Activated CD4-positive, alpha-beta memory T cell treated with anti-CD3 and anti-CD28 coated beads, Interleukin-2, amount 10 ng/mL, durations not matched to agents 7 days and 5 days (primary cell): ENCODE measurements at regions not wholly inside any gene's neighbourhood (a gene's known extent, or its start where the extent isn't known, plus 50 kb on each side); places are given as distances from the start of the nearest gene placed in this dataset.

ENCODE experiments used
- CTCF ChIA-PET: fragments of 350-600 bp; sonication (Branson Sonifier 250); formaldehyde crosslinking; loops from one replicate; lab custom pipeline; 2021; ENCODE audit warnings: antibody characterized with exemption, inconsistent platforms; lab: Charles Lee
- POLR2A ChIA-PET: fragments of 350-600 bp; sonication (Branson Sonifier 250); formaldehyde crosslinking; loops from one replicate; lab custom pipeline; 2021; ENCODE audit warnings: antibody characterized with exemption; lab: Charles Lee
- DNase-seq: peaks from one replicate; pipeline ENCODE4 v3.0.0-alpha.2; 2020
- H3K27ac Mint-ChIP-seq: one replicate; pipeline ENCODE4 v1.8.0; 2021; ENCODE audit warnings: mild to moderate bottlenecking, mixed read lengths
- H3K27me3 Mint-ChIP-seq: one replicate; pipeline ENCODE4 v1.8.0; 2021; ENCODE audit warnings: mixed read lengths
- H3K36me3 Mint-ChIP-seq: one replicate; pipeline ENCODE4 v1.8.0; 2021; ENCODE audit warnings: low read depth, mixed read lengths
- H3K4me1 Mint-ChIP-seq: one replicate; pipeline ENCODE4 v1.8.0; 2021; ENCODE audit warnings: mixed read lengths
- H3K4me3 Mint-ChIP-seq: one replicate; pipeline ENCODE4 v1.8.0; 2021; ENCODE audit warnings: mild to moderate bottlenecking, mixed read lengths
- H3K9me3 Mint-ChIP-seq: one replicate; pipeline ENCODE4 v1.8.0; 2021; ENCODE audit warnings: mixed read lengths

DNA sequence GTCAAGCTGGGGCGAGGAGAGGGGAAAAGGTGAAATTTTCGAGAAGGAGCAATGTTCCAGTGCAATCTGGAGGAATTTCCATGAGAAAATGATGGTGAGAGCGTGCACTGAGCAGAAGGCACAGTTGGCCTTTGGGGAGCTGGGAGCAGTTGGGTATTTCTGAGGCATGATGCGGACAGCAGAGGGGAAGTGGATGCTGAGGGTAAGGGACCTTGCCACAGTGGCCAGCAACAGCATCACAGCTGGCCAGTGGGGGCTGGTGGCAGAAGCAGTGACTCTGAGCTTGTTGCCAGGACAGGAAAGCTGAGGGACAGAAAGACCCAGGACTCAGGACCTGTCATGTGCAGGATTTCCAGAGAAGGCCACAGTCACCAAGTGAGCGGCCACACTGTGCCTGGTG lies 98.9 kb downstream of the LSM3 start:
- no peaks in the 10 kb centered on the region for H3K27me3 Mint-ChIP-seq
- H3K4me1 Mint-ChIP-seq = no peaks in the 10 kb centered on the region
- CTCF ChIA-PET = interaction anchor here (1.4 to 1.8 kb wide), 2 partner anchors 74 to 190 kb away, joined by 3 to 4 read pairs; no protein-coding TSS in a partner anchor
- no peak for DNase-seq
- POLR2A ChIA-PET = no interaction called here
- no peak overlapping the region for H3K27ac Mint-ChIP-seq
- H3K9me3 Mint-ChIP-seq = no peaks in the 10 kb centered on the region
- no peak overlapping the region for H3K4me3 Mint-ChIP-seq
- H3K36me3 Mint-ChIP-seq = no peaks in the 10 kb centered on the region

DNA sequence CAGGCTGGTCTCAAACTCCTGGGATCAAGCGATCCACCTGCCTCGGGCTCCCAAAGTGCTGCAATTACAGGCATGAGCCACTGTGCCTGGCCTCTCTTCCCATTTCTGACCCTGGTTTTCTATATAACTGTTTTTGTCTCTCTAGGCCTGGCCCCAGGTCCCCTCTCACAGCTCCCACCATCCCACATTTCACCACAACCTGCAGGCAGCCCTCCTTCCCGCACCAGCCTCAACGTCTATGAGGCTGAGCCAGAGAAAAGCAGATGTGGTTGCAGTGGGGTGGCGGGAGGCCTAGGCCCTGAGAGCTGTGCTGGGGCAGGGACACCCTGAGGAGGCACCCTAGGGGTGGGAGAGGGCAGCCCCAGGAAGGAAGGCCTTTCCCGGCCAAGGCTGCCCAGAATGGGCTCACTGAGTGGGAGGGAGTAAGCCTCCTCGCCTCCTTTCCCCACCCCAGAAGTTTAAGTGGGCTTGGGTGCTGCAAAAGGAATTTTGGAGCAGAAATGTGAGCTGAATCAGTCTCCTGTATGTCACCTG lies 99.7 kb downstream of the LSM3 start:
- no peaks in the 10 kb centered on the region for H3K4me1 Mint-ChIP-seq
- no peaks in the 10 kb centered on the region for H3K9me3 Mint-ChIP-seq
- H3K27ac Mint-ChIP-seq = no peak overlapping the region
- no peaks in the 10 kb centered on the region for H3K36me3 Mint-ChIP-seq
- H3K27me3 Mint-ChIP-seq = no peaks in the 10 kb centered on the region
- ChIA-PET CTCF (interaction anchor here (1.4 kb wide), 1 partner anchor 189 kb away, joined by 3 read pairs; no protein-coding TSS in a partner anchor), POLR2A (no interaction called here)
- no peak overlapping the region for H3K4me3 Mint-ChIP-seq
- no peak for DNase-seq

DNA sequence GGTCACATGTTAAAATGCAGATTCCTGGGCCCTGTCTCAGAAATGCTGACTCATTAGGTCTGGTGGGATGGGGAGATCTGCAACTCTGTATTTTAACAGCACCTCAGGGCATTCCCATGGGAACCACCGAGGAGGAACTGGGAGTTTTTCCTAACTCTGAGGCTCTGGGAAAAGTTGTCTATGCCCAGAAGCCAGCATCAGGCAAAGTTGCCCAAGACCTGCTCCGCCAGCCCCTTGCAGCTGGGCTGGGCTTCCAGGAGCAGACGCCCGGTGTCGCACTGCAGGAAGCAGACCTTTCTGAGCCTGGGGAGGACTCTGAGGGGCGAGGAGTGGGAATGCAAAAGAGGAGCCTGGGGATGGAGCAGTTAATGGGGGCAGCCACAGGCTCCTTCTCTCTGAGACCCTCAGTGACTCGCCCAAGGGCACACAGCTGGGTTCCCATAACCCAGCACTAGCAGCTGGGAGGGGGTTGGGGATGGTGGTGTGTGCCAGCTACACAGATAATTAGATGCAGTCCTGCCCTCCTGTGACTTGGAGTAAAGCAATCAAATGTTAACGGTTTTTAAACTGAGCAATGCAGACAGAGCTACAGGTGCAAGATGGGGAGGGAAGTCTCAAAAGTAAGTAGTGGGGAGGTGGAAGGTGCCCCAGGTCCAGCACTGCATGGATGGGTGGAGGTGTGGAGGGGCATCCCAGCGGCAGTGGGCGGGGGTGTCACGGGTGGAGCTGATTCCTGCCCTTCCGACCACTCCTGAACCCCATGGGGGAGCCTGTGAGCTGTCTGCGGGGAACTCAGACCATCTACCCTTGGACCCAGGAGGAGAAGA lies 100.4 kb downstream of the LSM3 start:
- Mint-ChIP-seq H3K27ac (no peak overlapping the region), H3K4me3 (no peak overlapping the region), H3K4me1 (no peaks in the 10 kb centered on the region), H3K36me3 (no peaks in the 10 kb centered on the region), H3K9me3 (no peaks in the 10 kb centered on the region), H3K27me3 (no peaks in the 10 kb centered on the region)
- no peak for DNase-seq
- POLR2A ChIA-PET = no interaction called here
- CTCF ChIA-PET = interaction anchor here (1.4 kb wide), 1 partner anchor 188 kb away, joined by 3 read pairs; no protein-coding TSS in a partner anchor

DNA sequence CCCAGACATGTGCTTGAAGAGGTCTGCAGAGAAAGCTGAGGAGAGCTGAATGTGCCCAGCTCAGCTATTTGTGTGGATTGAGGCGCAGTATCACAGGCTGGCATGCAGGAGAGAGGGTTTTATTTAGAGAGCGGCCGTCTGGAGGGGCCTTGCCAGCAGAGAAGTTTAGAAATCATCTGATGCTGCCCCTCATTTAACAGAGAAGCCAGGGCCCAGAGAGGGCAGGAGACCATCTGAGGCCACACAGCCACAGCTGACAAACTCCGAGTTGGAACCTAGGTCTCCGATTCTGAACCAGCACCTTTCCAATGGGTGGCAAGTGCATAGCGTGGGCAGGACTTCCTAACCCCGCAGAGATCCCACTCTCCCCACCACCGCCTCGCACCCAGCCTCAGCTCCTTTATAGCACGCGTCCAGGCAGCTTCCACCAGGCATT lies 101.0 kb downstream of the LSM3 start:
- CTCF ChIA-PET = no interaction called here
- no peak for DNase-seq
- Mint-ChIP-seq H3K27ac (no peak overlapping the region), H3K4me3 (no peak overlapping the region), H3K4me1 (no peaks in the 10 kb centered on the region), H3K9me3 (no peaks in the 10 kb centered on the region), H3K27me3 (no peaks in the 10 kb centered on the region), H3K36me3 (no peaks in the 10 kb centered on the region)
- POLR2A ChIA-PET = no interaction called here

DNA sequence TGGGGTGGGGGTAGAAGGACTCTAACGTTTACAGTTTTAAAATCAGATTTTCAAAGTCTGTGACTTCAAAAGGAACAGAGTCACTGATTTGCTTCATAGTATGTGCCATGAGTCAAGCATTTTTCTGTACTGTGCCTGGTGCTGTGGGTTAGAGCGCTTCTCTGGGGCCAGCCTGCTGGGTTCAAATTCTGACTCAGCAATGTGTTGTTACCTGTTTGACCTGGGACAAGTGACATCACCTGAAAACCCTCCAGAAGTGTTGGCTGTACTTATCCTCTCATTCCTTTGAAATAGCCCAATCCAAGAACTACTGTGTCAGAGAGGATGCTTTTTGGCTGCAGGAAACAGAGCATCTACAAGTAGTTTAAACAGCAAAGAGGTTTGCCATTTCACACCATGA lies 101.7 kb downstream of the LSM3 start:
- Mint-ChIP-seq H3K36me3 (no peaks in the 10 kb centered on the region), H3K4me3 (no peak overlapping the region), H3K27me3 (no peaks in the 10 kb centered on the region), H3K4me1 (no peaks in the 10 kb centered on the region), H3K27ac (no peak overlapping the region), H3K9me3 (no peaks in the 10 kb centered on the region)
- ChIA-PET POLR2A (no interaction called here), CTCF (no interaction called here)
- DNase-seq = no peak

DNA sequence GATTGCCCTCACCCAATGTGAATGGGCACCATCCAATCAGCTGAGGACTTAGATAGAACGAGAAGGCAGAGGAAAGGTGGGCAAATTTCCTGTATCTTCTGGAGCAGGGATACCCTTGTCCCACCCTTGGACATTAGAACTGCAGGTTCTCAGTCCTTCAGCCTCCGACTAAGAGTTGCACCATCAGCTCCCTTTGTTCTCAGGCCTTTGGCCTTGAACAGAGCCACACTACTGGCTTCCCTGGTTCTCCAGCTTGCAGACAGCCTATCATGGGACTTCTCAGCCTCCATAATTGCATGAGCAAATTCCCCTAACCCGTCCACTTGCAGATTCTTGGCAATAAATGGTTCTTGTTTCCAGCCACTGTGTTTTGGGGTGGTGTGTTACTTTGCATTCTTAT lies 102.4 kb downstream of the LSM3 start:
- H3K36me3 Mint-ChIP-seq = no peaks in the 10 kb centered on the region
- POLR2A ChIA-PET = no interaction called here

DNA sequence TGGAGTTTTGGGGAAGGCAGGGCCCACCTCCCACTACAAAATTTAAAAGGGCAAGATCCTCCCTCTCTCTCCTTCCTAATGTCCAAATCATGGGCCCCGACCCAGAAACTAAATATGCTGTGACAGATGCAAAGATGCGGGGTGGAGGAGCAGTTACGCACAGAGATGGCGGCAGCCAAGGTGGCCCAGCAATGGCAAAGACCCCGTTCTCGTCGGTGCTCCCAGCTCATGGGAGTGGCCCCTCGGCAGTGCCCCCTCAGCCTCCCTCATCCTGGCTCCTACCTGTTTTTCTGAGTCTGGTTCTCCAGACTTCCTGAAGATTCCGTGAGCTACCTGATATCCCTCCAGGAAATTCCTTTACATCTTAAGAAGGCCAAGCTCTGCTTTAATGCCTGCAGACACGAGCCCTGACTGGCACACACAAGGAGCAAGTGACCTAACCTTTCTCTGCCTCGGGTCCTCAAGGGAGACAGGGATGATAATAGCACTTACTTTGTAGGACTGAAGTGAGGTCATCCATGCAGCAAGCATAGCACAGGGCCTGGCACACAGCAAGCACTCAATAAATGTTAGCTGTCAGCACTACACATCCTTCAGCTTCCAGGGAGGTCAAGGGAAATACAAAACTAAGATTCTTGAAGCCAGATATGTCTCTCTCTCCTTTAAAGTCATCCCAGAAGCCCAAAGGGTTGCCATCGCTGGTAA lies 103.5 kb downstream of the LSM3 start:
- no peak for DNase-seq
- Mint-ChIP-seq H3K4me1 (no peaks in the 10 kb centered on the region), H3K27ac (no peak overlapping the region), H3K4me3 (no peak overlapping the region), H3K27me3 (no peaks in the 10 kb centered on the region), H3K36me3 (no peaks in the 10 kb centered on the region), H3K9me3 (no peaks in the 10 kb centered on the region)
- CTCF ChIA-PET = no interaction called here
- POLR2A ChIA-PET = no interaction called here

More for the DNA sequence above, 102.4 kb downstream of the LSM3 start:
- Mint-ChIP-seq H3K27ac (no peak overlapping the region), H3K4me3 (no peak overlapping the region), H3K9me3 (no peaks in the 10 kb centered on the region), H3K4me1 (no peaks in the 10 kb centered on the region), H3K27me3 (no peaks in the 10 kb centered on the region)
- CTCF ChIA-PET = no interaction called here
- no peak for DNase-seq

DNA sequence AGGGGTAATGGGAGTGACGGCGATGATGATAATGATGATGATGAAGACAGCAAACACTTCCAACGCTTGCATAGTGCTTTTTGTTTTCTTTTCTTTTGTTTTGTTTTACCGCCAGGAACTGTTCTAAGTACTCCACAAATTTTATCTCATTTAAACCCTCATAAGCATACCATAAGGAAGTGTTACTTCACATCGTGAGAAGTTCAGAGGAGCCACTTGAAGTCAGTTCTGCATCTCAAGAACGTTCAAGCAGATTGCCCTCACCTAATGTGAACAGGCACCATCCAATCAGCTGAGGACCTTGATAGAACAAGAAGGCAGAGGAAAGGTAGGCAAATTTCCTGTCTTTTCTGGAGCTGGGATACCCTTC lies 104.1 kb downstream of the LSM3 start:
- H3K27ac Mint-ChIP-seq = no peak overlapping the region
- H3K36me3 Mint-ChIP-seq = no peaks in the 10 kb centered on the region
- no peak overlapping the region for H3K4me3 Mint-ChIP-seq
- no peaks in the 10 kb centered on the region for H3K9me3 Mint-ChIP-seq
- ChIA-PET POLR2A (no interaction called here), CTCF (no interaction called here)
- DNase-seq = no peak
- H3K4me1 Mint-ChIP-seq = no peaks in the 10 kb centered on the region
- H3K27me3 Mint-ChIP-seq = no peaks in the 10 kb centered on the region

DNA sequence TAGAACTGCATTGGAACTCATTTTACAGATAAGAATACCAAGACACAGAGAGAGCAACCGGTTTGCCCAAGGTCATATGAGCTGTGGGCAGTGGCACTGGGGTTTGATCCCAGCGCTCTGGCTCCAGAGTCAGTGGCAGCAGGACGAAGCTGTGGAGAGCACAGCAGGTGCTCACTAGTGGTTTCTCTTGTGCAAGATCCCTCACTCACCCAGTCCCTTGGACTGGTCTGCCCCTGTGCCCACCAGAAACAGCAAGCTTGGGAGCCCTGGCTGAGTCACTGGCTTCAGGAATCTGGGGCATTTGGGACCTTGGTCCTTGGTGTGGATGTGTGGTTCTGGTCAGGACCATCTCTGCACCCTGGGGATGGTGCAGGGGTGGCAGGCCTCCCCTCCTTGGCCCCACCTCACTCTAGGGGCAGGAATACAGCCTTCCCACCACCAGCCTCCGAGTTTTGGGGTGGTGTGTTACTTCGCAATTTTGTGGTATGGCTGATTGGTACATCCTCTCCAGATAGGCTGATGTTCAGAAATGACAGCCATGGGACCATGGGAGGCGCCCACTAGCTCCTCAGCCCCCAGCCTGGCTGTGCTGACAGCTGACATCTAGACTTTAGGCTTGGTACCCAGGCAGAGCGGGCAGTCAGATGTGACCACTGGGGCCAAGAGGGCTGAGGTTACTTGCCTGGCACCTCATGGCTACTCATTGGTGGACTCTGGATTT lies 104.6 kb downstream of the LSM3 start:
- Mint-ChIP-seq H3K36me3 (no peaks in the 10 kb centered on the region), H3K4me1 (no peaks in the 10 kb centered on the region), H3K27me3 (peaks cover 4% of the 10 kb centered on the region), H3K4me3 (no peak overlapping the region), H3K9me3 (no peaks in the 10 kb centered on the region), H3K27ac (no peak overlapping the region)
- ChIA-PET POLR2A (no interaction called here), CTCF (no interaction called here)
- DNase-seq = no peak

DNA sequence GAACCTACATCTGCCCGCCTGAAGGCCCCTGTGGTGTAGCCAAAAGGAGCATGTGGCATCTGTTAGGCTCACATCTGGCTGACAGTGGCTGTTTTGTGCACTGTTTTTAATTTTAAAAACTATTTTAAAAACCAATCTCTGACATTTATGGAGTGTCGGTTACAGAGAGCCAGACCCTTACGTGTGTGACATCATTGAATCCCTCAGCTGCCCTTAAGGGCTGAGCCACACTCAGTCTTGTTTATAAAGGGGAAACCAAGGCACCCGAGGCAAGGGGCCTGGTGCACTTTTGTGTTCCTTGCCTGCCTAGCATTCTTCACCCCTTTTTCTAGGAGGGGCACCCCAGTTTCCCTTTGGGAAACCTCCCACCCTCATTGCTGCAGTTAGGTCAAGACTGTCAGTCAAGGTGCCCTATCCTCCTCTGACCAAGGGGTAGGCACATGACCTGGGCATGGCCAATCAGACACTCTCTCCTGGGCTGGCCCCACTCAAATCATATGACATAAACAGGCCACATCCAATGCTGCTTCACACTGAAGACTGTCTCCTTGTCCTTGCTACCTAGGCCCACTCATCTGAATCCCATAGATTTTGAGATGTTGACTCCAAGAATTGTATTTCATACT lies 105.3 kb downstream of the LSM3 start:
- Mint-ChIP-seq H3K27ac (no peak overlapping the region), H3K27me3 (peaks cover 8% of the 10 kb centered on the region), H3K9me3 (no peaks in the 10 kb centered on the region), H3K4me3 (no peak overlapping the region), H3K36me3 (no peaks in the 10 kb centered on the region), H3K4me1 (no peaks in the 10 kb centered on the region)
- DNase-seq = no peak
- CTCF ChIA-PET = no interaction called here
- POLR2A ChIA-PET = no interaction called here

DNA sequence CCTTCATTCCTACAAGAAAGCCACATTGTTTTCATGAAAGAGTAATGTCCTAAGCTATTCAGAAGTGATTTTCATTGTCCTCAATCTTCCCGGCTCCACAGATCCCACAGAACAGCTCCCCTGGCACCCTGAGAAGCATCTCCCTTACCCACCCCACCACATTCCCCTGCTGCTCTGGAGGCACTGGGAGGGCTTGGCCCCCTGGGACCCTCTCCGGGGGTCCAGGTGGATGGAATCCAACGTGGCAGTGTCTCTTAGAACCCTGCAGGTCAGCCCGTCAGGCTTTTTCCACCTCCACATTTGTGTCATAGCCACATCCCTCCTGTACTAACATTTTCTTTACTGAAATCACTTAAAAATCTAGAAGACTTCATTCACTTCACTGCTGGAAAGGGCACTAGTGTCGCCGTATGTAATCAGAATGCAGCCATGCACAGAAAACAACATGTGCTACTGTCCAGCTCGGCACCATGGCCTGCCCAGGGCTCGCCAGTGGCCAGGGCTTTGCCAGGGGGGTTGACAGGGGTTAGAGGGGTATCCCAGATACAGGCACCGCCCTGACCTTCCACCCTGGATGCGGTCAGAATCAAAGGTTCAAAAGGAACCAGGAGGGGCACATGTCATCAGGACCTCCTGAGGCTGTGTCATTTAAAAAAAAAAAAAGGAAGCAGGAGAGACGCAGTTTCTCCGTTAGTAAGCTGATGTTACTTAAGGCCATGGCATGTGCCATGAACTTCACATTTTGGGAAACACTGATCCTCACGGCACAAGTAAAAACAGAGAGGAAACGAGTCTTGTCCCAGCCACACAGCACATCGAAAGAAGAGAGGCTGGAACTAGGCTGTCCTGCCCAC lies 106.3 kb downstream of the LSM3 start:
- Mint-ChIP-seq H3K9me3 (no peaks in the 10 kb centered on the region), H3K36me3 (no peaks in the 10 kb centered on the region), H3K27me3 (peaks cover 8% of the 10 kb centered on the region), H3K27ac (no peak overlapping the region), H3K4me1 (no peaks in the 10 kb centered on the region), H3K4me3 (no peak overlapping the region)
- DNase-seq = no peak
- ChIA-PET CTCF (no interaction called here), POLR2A (no interaction called here)

DNA sequence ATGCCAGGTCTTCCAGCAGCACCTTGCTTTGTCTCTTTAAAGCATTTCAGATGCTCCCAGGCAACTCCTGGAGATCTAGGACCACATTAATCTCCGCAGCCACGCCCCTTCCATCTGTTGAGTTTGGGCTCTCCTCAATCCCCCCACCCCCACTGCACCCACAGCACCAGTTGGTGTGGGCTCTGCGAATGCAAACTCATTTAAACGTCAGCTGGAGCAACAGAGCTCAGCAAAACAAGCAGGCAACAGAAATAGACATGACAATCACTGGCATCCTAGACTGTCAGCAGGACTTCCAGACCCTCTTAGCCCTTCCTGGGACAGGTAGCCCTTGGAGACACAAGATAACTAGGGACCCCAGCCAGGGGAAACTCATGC lies 106.9 kb downstream of the LSM3 start:
- ChIA-PET POLR2A (no interaction called here), CTCF (no interaction called here)
- Mint-ChIP-seq H3K4me3 (no peak overlapping the region), H3K36me3 (no peaks in the 10 kb centered on the region), H3K4me1 (no peaks in the 10 kb centered on the region), H3K27me3 (peaks cover 8% of the 10 kb centered on the region), H3K27ac (no peak overlapping the region), H3K9me3 (no peaks in the 10 kb centered on the region)
- DNase-seq = no peak
